ENCODE measurements at regions not wholly inside any gene's neighbourhood (a gene's known extent, or its start where the extent isn't known, plus 50 kb on each side); places are given as distances from the start of the nearest gene placed in this dataset.

GRCh38 chr18:76054156-76054555, 440.9 kb downstream of the ZNF516 start:
- Histone ChIP-seq H3K4me2 (ENCODE audit: low read length) (no peak overlapping the region), H3K9me3 (ENCODE audit: control insufficient read depth, low read length) (no peaks in the 10 kb centered on the region), H3K27ac (no peak overlapping the region), H3K4me1 (no peaks in the 10 kb centered on the region), H3K36me3 (ENCODE audit: control insufficient read depth, insufficient read depth, low read length) (no peaks in the 10 kb centered on the region), H2AFZ (no peak overlapping the region), H3K9ac (no peak overlapping the region), H3K79me2 (no peaks in the 10 kb centered on the region), H3K27me3 (ENCODE audit: control insufficient read depth, insufficient read depth, low read length) (no peaks in the 10 kb centered on the region), H3K4me3 (ENCODE audit: low read depth, low read length) (no peak overlapping the region)
- no peak for TF ChIP-seq CTCF (IDR thresholded peaks at IDR 0.05)

GRCh38 chr18:76053551-76053950, 441.5 kb downstream of the ZNF516 start:
- no peak overlapping the region for H3K4me2 ChIP-seq (ENCODE audit: low read length)
- H2AFZ ChIP-seq: no peak overlapping the region

GRCh38 chr18:76052227-76052595, 442.8 kb downstream of the ZNF516 start:
- Histone ChIP-seq H3K9ac (no peak overlapping the region), H3K9me3 (ENCODE audit: control insufficient read depth, low read length) (no peaks in the 10 kb centered on the region), H3K36me3 (ENCODE audit: control insufficient read depth, insufficient read depth, low read length) (no peaks in the 10 kb centered on the region), H3K4me1 (no peaks in the 10 kb centered on the region), H3K27me3 (ENCODE audit: control insufficient read depth, insufficient read depth, low read length) (no peaks in the 10 kb centered on the region), H3K27ac (no peak overlapping the region), H3K4me3 (ENCODE audit: low read depth, low read length) (no peak overlapping the region), H3K4me2 (ENCODE audit: low read length) (no peak overlapping the region), H2AFZ (no peak overlapping the region), H3K79me2 (no peaks in the 10 kb centered on the region)
- TF ChIP-seq CTCF (IDR thresholded peaks at IDR 0.05): no peak

More at GRCh38 chr18:76053551-76053950, 441.5 kb downstream of the ZNF516 start:
- Histone ChIP-seq H3K9me3 (ENCODE audit: control insufficient read depth, low read length) (no peaks in the 10 kb centered on the region), H3K36me3 (ENCODE audit: control insufficient read depth, insufficient read depth, low read length) (no peaks in the 10 kb centered on the region), H3K4me3 (ENCODE audit: low read depth, low read length) (no peak overlapping the region), H3K9ac (no peak overlapping the region), H3K27me3 (ENCODE audit: control insufficient read depth, insufficient read depth, low read length) (no peaks in the 10 kb centered on the region), H3K4me1 (no peaks in the 10 kb centered on the region), H3K27ac (no peak overlapping the region), H3K79me2 (no peaks in the 10 kb centered on the region)
- no peak for TF ChIP-seq CTCF (IDR thresholded peaks at IDR 0.05)

GRCh38 chr18:76051396-76052226, 443.4 kb downstream of the ZNF516 start:
- no peak overlapping the region for H3K4me3 ChIP-seq (ENCODE audit: low read depth, low read length)
- no peaks in the 10 kb centered on the region for H3K4me1 ChIP-seq
- no peaks in the 10 kb centered on the region for H3K9me3 ChIP-seq (ENCODE audit: control insufficient read depth, low read length)
- H3K27ac ChIP-seq: no peak overlapping the region
- H3K27me3 ChIP-seq (ENCODE audit: control insufficient read depth, insufficient read depth, low read length): no peaks in the 10 kb centered on the region
- no peaks in the 10 kb centered on the region for H3K36me3 ChIP-seq (ENCODE audit: control insufficient read depth, insufficient read depth, low read length)
- H3K4me2 ChIP-seq (ENCODE audit: low read length): no peak overlapping the region
- TF ChIP-seq CTCF (IDR thresholded peaks at IDR 0.05): no peak
- H3K9ac ChIP-seq: no peak overlapping the region
- H3K79me2 ChIP-seq: no peaks in the 10 kb centered on the region
- no peak overlapping the region for H2AFZ ChIP-seq

- H3K4me1 ChIP-seq: no peaks in the 10 kb centered on the region
- H3K4me2 ChIP-seq (ENCODE audit: low read length): no peak overlapping the region
- H3K79me2 ChIP-seq: no peaks in the 10 kb centered on the region
- H3K36me3 ChIP-seq (ENCODE audit: control insufficient read depth, insufficient read depth, low read length): no peaks in the 10 kb centered on the region
- H3K27ac ChIP-seq: no peak overlapping the region
- no peak for TF ChIP-seq CTCF (IDR thresholded peaks at IDR 0.05)
- no peak overlapping the region for H2AFZ ChIP-seq
- H3K27me3 ChIP-seq (ENCODE audit: control insufficient read depth, insufficient read depth, low read length): no peaks in the 10 kb centered on the region
- no peak overlapping the region for H3K4me3 ChIP-seq (ENCODE audit: low read depth, low read length)
- no peak overlapping the region for H3K9ac ChIP-seq
- H3K9me3 ChIP-seq (ENCODE audit: control insufficient read depth, low read length): no peaks in the 10 kb centered on the region
Measured at GRCh38 chr18:76046221-76046620, 448.8 kb downstream of the ZNF516 start.
